Gastrocnemius medialis (tissue), 4 donors: ENCODE measurements at regions not wholly inside any gene's neighbourhood (a gene's known extent, or its start where the extent isn't known, plus 50 kb on each side); places are given as distances from the start of the nearest gene placed in this dataset.

Experiments used
- ATAC-seq, 2 donors: fragments of 150-250 bp; one replicate each; pipeline ENCODE4 v1.9.1; 2016
- DNase-seq, 2 donors: peaks; one replicate each; pipeline ENCODE4 v3.0.0-alpha.2; 2019
- H3K27ac ChIP-seq, 4 donors: fragments of 200-600 bp; sonication (generic); 1 replicate in 1 of 4; 2 replicates in 3 of 4; pipeline ENCODE4 v1.5.1; 2016 to 2018; ENCODE audit warnings: mild to moderate bottlenecking in 2 of 4, moderate library complexity in 1 of 4
- H3K27me3 ChIP-seq, 3 donors: fragments of 200-600 bp; sonication (generic) in 2 of 3; 1 replicate in 1 of 3; 2 replicates in 2 of 3; pipeline versions ENCODE4 v1.5.1 to v1.6.0; 2016 to 2019; ENCODE audit warnings: mild to moderate bottlenecking in 1 of 3, moderate library complexity in 1 of 3
- H3K36me3 ChIP-seq, 2 donors: fragments of 200-600 bp; sonication (generic) in 1 of 2; one replicate each; pipeline ENCODE4 v1.5.1; 2017 to 2018
- H3K4me1 ChIP-seq, 2 donors: fragments of 200-600 bp; sonication (generic) in 1 of 2; one replicate each; pipeline ENCODE4 v1.5.1; 2016 to 2017; ENCODE audit warnings: mild to moderate bottlenecking in 2 of 2
- H3K4me3 ChIP-seq, 4 donors: fragments of 200-600 bp; sonication (generic) in 3 of 4; 1 replicate in 1 of 4; 2 replicates in 3 of 4; pipeline ENCODE4 v1.5.1; 2016 to 2019; ENCODE audit warnings: mild to moderate bottlenecking in 2 of 4
- H3K9me3 ChIP-seq, 3 donors: fragments of 200-600 bp; sonication (generic) in 2 of 3; 1 replicate in 1 of 3; 2 replicates in 2 of 3; pipeline ENCODE4 v1.5.1; 2016 to 2019
- CTCF ChIP-seq, 5 experiments: fragments of 450-650 bp in 3 of 5; fragments of 200-600 bp in 2 of 5; sonication (generic) in 2 of 5; IDR thresholded peaks in 4 of 5; conservative IDR thresholded peaks in 1 of 5; 1 replicate in 4 of 5; 2 replicates in 1 of 5; pipeline ENCODE4 v1.5.1; 2016 to 2019; ENCODE audit warnings: antibody characterized with exemption in 5 of 5, mild to moderate bottlenecking in 3 of 5, moderate library complexity in 3 of 5
- POLR2A ChIP-seq, 2 donors: fragments of 450-650 bp; IDR thresholded peaks; one replicate each; pipeline ENCODE4 v1.6.1; 2017; ENCODE audit warnings: antibody characterized with exemption in 2 of 2, mild to moderate bottlenecking in 2 of 2, moderate library complexity in 2 of 2
- in situ Hi-C, 4 donors: fragments of 200-750 bp; cut with MboI; loops; one replicate each; pipeline versions ENCODE4 v1.15.0 to v1.8.0; 2017; ENCODE audit warnings: low sequenced_read_pairs in 4 of 4
- intact Hi-C: fragments of 100-400 bp; cut with DNase I; formaldehyde crosslinking; loops from one replicate; pipeline ENCODE4 v1.15.1; 2023; ENCODE audit warnings: low total_unique reads

- intact Hi-C loops = loop anchor here (2.0 kb wide), 1 partner anchor 111 kb away; no protein-coding TSS in a partner anchor
- Histone ChIP-seq H3K4me1 (peaks cover 16 to 20% of the 10 kb centered on the region in 2 donors), H3K36me3 (no peaks in the 10 kb centered on the region), H3K4me3 (no peak overlapping the region), H3K27ac (no peak overlapping the region), H3K27me3 (no peaks in the 10 kb centered on the region), H3K9me3 (no peaks in the 10 kb centered on the region)
- in situ Hi-C loops = no loop called here
- no peak for TF ChIP-seq CTCF (IDR thresholded peaks at IDR 0.05 in 4 of 5, conservative IDR thresholded peaks at IDR 0.05 in 1 of 5)
- no peak for TF ChIP-seq POLR2A (IDR thresholded peaks at IDR 0.05)
- DNase-seq = no peak
- no peak for ATAC-seq
Observed at GRCh38 chr11:109077291-109077920, 344.6 kb upstream of the C11orf87 start.

GRCh38 chr11:109085708-109086373, 336.1 kb upstream of the C11orf87 start:
- no peak overlapping the region for H3K27ac ChIP-seq
- TF ChIP-seq CTCF (IDR thresholded peaks at IDR 0.05 in 4 of 5, conservative IDR thresholded peaks at IDR 0.05 in 1 of 5) (no peak), POLR2A (IDR thresholded peaks at IDR 0.05) (no peak)
- ATAC-seq = no peak
- intact Hi-C loops = no loop called here
- no peaks in the 10 kb centered on the region for H3K36me3 ChIP-seq
- no peak for DNase-seq
- in situ Hi-C loops = no loop called here
- H3K4me1 ChIP-seq = no peaks in the 10 kb centered on the region
- H3K27me3 ChIP-seq = no peaks in the 10 kb centered on the region
- H3K9me3 ChIP-seq = no peaks in the 10 kb centered on the region
- H3K4me3 ChIP-seq = no peak overlapping the region

GRCh38 chr11:109086931-109087330, 335.1 kb upstream of the C11orf87 start:
- Histone ChIP-seq H3K36me3 (no peaks in the 10 kb centered on the region), H3K4me3 (no peak overlapping the region), H3K9me3 (no peaks in the 10 kb centered on the region), H3K4me1 (no peaks in the 10 kb centered on the region), H3K27ac (no peak overlapping the region), H3K27me3 (no peaks in the 10 kb centered on the region)
- no peak for TF ChIP-seq CTCF (IDR thresholded peaks at IDR 0.05 in 4 of 5, conservative IDR thresholded peaks at IDR 0.05 in 1 of 5)
- no peak for TF ChIP-seq POLR2A (IDR thresholded peaks at IDR 0.05)
- intact Hi-C loops (no loop called here), in situ Hi-C loops (no loop called here)
- ATAC-seq (no peak), DNase-seq (no peak)

GRCh38 chr11:109088086-109088485, 333.9 kb upstream of the C11orf87 start:
- intact Hi-C loops = no loop called here
- no peaks in the 10 kb centered on the region for H3K4me1 ChIP-seq
- TF ChIP-seq CTCF (IDR thresholded peaks at IDR 0.05 in 4 of 5, conservative IDR thresholded peaks at IDR 0.05 in 1 of 5) (no peak), POLR2A (IDR thresholded peaks at IDR 0.05) (no peak)
- no peaks in the 10 kb centered on the region for H3K27me3 ChIP-seq
- H3K27ac ChIP-seq = no peak overlapping the region
- in situ Hi-C loops = no loop called here
- H3K9me3 ChIP-seq = no peaks in the 10 kb centered on the region
- ATAC-seq (no peak), DNase-seq (no peak)
- no peak overlapping the region for H3K4me3 ChIP-seq
- H3K36me3 ChIP-seq = no peaks in the 10 kb centered on the region
